ENCODE measurements at regions not wholly inside any gene's neighbourhood (a gene's known extent, or its start where the extent isn't known, plus 50 kb on each side); places are given as distances from the start of the nearest gene placed in this dataset.
"Not testable (repeated sequence)": the region's sequence is repeated elsewhere in the genome, so short reads cannot be mapped to it uniquely, and the experiment has no call there.

DNA sequence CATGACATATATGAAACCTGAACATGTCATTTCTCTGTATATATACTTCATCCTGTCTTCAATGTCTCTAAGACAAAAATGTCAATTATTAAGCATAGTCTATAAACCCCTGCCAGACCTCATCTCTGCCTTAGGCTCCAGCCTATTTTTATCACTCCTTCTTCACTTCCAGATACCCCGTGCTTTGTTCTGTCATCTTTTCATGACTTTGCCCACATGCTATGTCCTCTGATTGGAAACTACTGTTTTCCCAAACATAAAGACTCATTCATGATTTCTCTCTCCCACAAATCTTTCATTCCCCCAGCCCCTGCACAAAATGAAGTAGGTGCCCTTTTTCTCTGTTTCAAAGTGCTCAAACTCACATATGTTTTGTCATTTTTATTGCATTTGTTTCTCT lies 1503.9 kb downstream of the DPP10 start:
- TF ChIP-seq, protein P1, sequence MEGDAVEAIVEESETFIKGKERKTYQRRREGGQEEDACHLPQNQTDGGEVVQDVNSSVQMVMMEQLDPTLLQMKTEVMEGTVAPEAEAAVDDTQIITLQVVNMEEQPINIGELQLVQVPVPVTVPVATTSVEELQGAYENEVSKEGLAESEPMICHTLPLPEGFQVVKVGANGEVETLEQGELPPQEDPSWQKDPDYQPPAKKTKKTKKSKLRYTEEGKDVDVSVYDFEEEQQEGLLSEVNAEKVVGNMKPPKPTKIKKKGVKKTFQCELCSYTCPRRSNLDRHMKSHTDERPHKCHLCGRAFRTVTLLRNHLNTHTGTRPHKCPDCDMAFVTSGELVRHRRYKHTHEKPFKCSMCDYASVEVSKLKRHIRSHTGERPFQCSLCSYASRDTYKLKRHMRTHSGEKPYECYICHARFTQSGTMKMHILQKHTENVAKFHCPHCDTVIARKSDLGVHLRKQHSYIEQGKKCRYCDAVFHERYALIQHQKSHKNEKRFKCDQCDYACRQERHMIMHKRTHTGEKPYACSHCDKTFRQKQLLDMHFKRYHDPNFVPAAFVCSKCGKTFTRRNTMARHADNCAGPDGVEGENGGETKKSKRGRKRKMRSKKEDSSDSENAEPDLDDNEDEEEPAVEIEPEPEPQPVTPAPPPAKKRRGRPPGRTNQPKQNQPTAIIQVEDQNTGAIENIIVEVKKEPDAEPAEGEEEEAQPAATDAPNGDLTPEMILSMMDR (IDR thresholded peaks at IDR 0.05; ENCODE audit: low read depth, low read length, missing control alignments), result no peak
- DNase-seq (ENCODE audit: extremely low read depth, low read depth), result no peak
- H3K4me3 ChIP-seq (replicated peaks; ENCODE audit: low read depth, low read length), result no peak overlapping the region

DNA sequence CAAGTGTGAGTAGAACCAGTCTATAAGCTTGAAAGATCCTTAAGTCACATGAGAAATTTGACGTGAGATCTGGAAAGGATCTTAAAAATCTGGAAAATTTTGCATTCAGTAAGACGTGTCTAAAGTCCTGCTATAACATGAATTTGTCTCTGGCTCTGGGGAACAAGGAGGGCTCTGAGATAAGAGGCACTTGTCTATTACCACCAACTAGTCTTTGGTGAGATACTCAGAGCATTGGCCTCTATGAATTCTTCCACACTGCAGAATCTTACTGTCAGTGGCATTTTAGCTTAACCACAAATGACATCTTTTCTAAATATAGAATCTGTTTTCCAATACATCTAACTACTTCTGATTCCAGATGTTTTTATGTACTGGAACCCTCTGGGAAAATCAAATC lies 1504.5 kb downstream of the DPP10 start:
- TF ChIP-seq, protein P1 (IDR thresholded peaks at IDR 0.05; ENCODE audit: low read depth, low read length, missing control alignments), result no peak
- no peak overlapping the region for H3K4me3 ChIP-seq (replicated peaks; ENCODE audit: low read depth, low read length)
- no peak for DNase-seq (ENCODE audit: extremely low read depth, low read depth)

DNA sequence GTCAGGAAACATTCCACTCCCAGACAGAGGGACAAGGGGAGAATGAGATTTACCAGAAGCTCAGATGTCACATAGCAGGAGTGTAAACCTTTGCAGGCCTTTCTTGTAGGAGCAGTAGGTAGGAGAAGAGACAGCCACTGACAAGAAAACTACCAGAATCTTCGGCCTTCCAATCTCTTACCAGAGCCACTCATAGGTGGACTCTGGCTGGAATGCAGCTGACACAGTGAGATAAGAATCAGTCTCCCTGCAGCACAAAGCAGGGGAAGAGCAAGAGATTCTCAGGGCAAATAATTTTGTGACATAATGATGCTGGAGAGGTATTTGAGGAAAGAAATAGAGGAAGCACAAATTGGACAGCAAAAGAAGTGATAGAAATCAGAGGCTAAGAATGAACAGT lies 1534.5 kb downstream of the DPP10 start:
- DNase-seq (ENCODE audit: extremely low read depth, low read depth), result no peak
- TF ChIP-seq, protein P1 (IDR thresholded peaks at IDR 0.05; ENCODE audit: low read depth, low read length, missing control alignments), result no peak
- no peak overlapping the region for H3K4me3 ChIP-seq (replicated peaks; ENCODE audit: low read depth, low read length)

DNA sequence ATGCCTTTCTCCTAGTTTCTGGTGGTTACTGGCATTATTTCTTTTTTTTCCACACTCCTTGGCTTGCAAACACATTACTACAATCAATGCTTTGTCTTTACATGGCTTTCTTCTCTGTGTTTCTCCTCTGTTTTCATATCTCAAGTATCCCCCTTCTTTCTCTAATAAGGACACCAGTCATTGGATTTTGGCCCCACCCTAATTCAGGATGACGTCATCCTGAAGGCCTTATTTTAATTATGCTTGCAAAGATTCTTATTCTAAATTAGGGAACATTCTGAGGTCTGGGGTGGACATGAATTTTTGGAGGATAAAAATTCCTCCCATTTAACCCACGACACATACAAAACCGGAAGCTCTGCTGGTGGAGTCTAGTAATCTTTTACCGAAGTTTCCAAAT lies 1556.6 kb downstream of the DPP10 start:
- no peak overlapping the region for H3K4me3 ChIP-seq (replicated peaks; ENCODE audit: low read depth, low read length)
- DNase-seq (ENCODE audit: extremely low read depth, low read depth), result no peak
- TF ChIP-seq, protein P1 (IDR thresholded peaks at IDR 0.05; ENCODE audit: low read depth, low read length, missing control alignments), result no peak

DNA sequence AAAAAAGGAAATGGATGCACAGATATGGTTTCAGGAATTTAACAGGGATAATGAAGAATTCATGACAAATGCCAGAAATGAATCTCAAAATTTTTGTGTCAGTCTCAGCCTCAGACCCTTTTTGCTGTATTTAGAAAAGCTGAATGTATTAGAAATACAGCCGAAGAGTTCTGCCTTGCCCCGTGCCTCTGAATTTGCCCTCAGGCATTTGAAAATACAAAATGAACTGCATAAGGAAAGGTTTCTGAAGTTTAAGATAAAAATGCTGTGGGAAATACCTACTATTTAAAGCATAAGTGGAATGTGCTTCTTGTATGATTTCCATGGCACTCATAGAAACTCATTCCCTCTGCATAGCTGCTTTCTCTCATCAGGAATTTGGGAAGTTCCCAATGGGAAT lies 1580.6 kb downstream of the DPP10 start:
- H3K4me3 ChIP-seq (replicated peaks; ENCODE audit: low read depth, low read length), result no peak overlapping the region
- no peak for DNase-seq (ENCODE audit: extremely low read depth, low read depth)
- TF ChIP-seq, protein P1 (IDR thresholded peaks at IDR 0.05; ENCODE audit: low read depth, low read length, missing control alignments), result no peak

DNA sequence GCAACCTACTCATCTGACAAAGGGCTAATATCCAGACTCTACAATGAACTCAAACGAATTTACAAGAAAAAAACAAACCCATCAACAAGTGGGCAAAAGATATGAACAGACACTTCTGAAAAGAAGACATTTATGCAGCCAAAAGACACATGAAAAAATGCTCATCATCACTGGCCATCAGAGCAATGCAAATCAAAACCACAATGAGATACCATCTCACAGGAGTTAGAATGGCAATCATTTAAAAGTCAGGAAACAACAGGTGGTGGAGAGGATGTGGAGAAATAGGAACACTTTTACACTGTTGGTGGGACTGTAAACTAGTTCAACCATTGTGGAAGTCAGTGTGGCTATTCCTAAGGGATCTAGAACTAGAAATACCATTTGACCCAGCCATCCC lies 1596.3 kb downstream of the DPP10 start:
- not testable (repeated sequence) for H3K4me3 ChIP-seq (replicated peaks; ENCODE audit: low read depth, low read length); DNase-seq (ENCODE audit: extremely low read depth, low read depth)

DNA sequence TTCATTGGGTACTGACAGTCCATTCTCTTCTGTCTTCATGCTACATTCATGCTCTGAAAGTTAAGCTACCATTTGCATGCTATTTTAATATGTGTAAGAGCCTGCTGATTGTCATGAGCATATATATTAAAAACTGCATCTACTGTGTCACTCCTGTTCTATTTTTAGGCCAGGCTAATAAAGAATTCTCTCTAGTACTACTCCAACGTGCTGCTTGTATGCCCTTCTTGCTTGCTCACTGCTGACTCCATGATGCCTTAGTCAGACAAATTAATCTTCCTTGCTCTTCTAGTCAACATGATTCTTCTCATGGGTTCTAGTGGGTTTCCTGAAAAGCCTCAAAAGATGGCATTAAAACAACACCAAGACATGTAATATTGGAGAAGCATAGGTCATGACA lies 1600.1 kb downstream of the DPP10 start:
- TF ChIP-seq, protein P1 (IDR thresholded peaks at IDR 0.05; ENCODE audit: low read depth, low read length, missing control alignments), result no peak
- DNase-seq (ENCODE audit: extremely low read depth, low read depth), result no peak
- no peak overlapping the region for H3K4me3 ChIP-seq (replicated peaks; ENCODE audit: low read depth, low read length)

Data from HFF-Myc (cell line).